ENCODE measurements at regions not wholly inside any gene's neighbourhood (a gene's known extent, or its start where the extent isn't known, plus 50 kb on each side); places are given as distances from the start of the nearest gene placed in this dataset.

GRCh38 chr1:73899311-73899710 lies 298.7 kb downstream of the LRRIQ3 start:
- no peak for DNase-seq (ENCODE audit: low read depth)
- ChIA-PET CTCF (no interaction called here), POLR2A (no interaction called here)
- TF ChIP-seq, protein P1, sequence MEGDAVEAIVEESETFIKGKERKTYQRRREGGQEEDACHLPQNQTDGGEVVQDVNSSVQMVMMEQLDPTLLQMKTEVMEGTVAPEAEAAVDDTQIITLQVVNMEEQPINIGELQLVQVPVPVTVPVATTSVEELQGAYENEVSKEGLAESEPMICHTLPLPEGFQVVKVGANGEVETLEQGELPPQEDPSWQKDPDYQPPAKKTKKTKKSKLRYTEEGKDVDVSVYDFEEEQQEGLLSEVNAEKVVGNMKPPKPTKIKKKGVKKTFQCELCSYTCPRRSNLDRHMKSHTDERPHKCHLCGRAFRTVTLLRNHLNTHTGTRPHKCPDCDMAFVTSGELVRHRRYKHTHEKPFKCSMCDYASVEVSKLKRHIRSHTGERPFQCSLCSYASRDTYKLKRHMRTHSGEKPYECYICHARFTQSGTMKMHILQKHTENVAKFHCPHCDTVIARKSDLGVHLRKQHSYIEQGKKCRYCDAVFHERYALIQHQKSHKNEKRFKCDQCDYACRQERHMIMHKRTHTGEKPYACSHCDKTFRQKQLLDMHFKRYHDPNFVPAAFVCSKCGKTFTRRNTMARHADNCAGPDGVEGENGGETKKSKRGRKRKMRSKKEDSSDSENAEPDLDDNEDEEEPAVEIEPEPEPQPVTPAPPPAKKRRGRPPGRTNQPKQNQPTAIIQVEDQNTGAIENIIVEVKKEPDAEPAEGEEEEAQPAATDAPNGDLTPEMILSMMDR (IDR thresholded peaks at IDR 0.05; ENCODE audit: insufficient read depth, low read depth, low read length), result no peak
- H3K27me3 ChIP-seq (ENCODE audit: control insufficient read depth, insufficient read depth, low read length), result no peaks in the 10 kb centered on the region
- no peak overlapping the region for H3K4me3 ChIP-seq (ENCODE audit: low read depth, low read length)
- no peaks in the 10 kb centered on the region for H3K36me3 ChIP-seq (ENCODE audit: control insufficient read depth, insufficient read depth, low read length)

- CTCF ChIA-PET, result no interaction called here
- TF ChIP-seq, protein P1 (IDR thresholded peaks at IDR 0.05; ENCODE audit: insufficient read depth, low read depth, low read length), result no peak
- POLR2A ChIA-PET, result no interaction called here
- H3K4me3 ChIP-seq (ENCODE audit: low read depth, low read length), result no peak overlapping the region
- DNase-seq (ENCODE audit: low read depth), result no peak
- H3K27me3 ChIP-seq (ENCODE audit: control insufficient read depth, insufficient read depth, low read length), result no peaks in the 10 kb centered on the region
- H3K36me3 ChIP-seq (ENCODE audit: control insufficient read depth, insufficient read depth, low read length), result no peaks in the 10 kb centered on the region
These were observed 299.4 kb downstream of the LRRIQ3 start for GRCh38 chr1:73898540-73898939.

DNA sequence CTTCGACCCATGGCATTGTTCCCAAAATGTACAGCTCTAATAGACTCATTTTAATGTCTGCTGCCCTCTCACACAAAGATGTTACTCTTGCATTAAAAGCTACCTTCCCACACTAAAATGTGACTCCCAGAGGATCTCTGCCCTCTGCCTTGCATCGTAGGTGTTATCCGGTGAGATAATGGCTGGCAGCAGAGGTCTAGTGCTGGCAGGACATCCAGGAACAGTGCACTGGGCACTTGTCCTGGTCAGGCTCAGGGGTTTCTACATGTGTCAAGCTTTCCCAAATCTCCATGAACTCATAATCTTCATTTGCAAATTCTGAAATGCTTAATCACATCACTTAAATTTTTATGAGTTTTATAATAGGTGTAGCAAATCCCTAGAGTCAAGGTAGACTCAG lies 310.6 kb downstream of the LRRIQ3 start:
- TF ChIP-seq, protein P1 (IDR thresholded peaks at IDR 0.05; ENCODE audit: insufficient read depth, low read depth, low read length), result no peak
- CTCF ChIA-PET, result no interaction called here

GRCh38 chr1:73886716-73887115 lies 311.3 kb downstream of the LRRIQ3 start:
- Histone ChIP-seq H3K4me3 (ENCODE audit: low read depth, low read length) (no peak overlapping the region), H3K36me3 (ENCODE audit: control insufficient read depth, insufficient read depth, low read length) (no peaks in the 10 kb centered on the region), H3K27me3 (ENCODE audit: control insufficient read depth, insufficient read depth, low read length) (no peaks in the 10 kb centered on the region)
- TF ChIP-seq, protein P1 (IDR thresholded peaks at IDR 0.05; ENCODE audit: insufficient read depth, low read depth, low read length), result no peak
- CTCF ChIA-PET, result no interaction called here
- POLR2A ChIA-PET, result no interaction called here
- DNase-seq (ENCODE audit: low read depth), result no peak

More for the DNA sequence above, 310.6 kb downstream of the LRRIQ3 start:
- no peak for DNase-seq (ENCODE audit: low read depth)
- no peaks in the 10 kb centered on the region for H3K36me3 ChIP-seq (ENCODE audit: control insufficient read depth, insufficient read depth, low read length)
- H3K27me3 ChIP-seq (ENCODE audit: control insufficient read depth, insufficient read depth, low read length), result no peaks in the 10 kb centered on the region
- H3K4me3 ChIP-seq (ENCODE audit: low read depth, low read length), result no peak overlapping the region
- POLR2A ChIA-PET, result no interaction called here

GRCh38 chr1:73874806-73875205 lies 323.2 kb downstream of the LRRIQ3 start:
- TF ChIP-seq, protein P1 (IDR thresholded peaks at IDR 0.05; ENCODE audit: insufficient read depth, low read depth, low read length), result no peak
- CTCF ChIA-PET, result no interaction called here
- Histone ChIP-seq H3K27me3 (ENCODE audit: control insufficient read depth, insufficient read depth, low read length) (no peaks in the 10 kb centered on the region), H3K4me3 (ENCODE audit: low read depth, low read length) (no peak overlapping the region), H3K36me3 (ENCODE audit: control insufficient read depth, insufficient read depth, low read length) (no peaks in the 10 kb centered on the region)
- POLR2A ChIA-PET, result no interaction called here
- no peak for DNase-seq (ENCODE audit: low read depth)

All from BJ (cell line).